ENCODE measurements at regions not wholly inside any gene's neighbourhood (a gene's known extent, or its start where the extent isn't known, plus 50 kb on each side); places are given as distances from the start of the nearest gene placed in this dataset.

GRCh38 chr4:129929984-129930383 is 834.0 kb downstream of the C4orf33 start:
- Mint-ChIP-seq H3K27me3 (ENCODE audit: low read depth) (no peaks in the 10 kb centered on the region), H3K27ac (ENCODE audit: unreplicated experiment) (no peak overlapping the region), H3K36me3 (ENCODE audit: low read depth) (no peaks in the 10 kb centered on the region), H3K4me1 (ENCODE audit: low read depth) (no peaks in the 10 kb centered on the region), H3K9me3 (ENCODE audit: low read depth) (no peaks in the 10 kb centered on the region), H3K4me3 (ENCODE audit: unreplicated experiment) (no peak overlapping the region)
- TF ChIP-seq CTCF (IDR thresholded peaks at IDR 0.05): no peak
- DNase-seq (ENCODE audit: low spot score): no peak

- H3K36me3 Mint-ChIP-seq (ENCODE audit: low read depth): no peaks in the 10 kb centered on the region
- H3K27ac Mint-ChIP-seq (ENCODE audit: unreplicated experiment): no peak overlapping the region
- no peaks in the 10 kb centered on the region for H3K4me1 Mint-ChIP-seq (ENCODE audit: low read depth)
- DNase-seq (ENCODE audit: low spot score): no peak
- no peak for TF ChIP-seq CTCF (IDR thresholded peaks at IDR 0.05)
- H3K27me3 Mint-ChIP-seq (ENCODE audit: low read depth): peaks cover 6% of the 10 kb centered on the region
- H3K4me3 Mint-ChIP-seq (ENCODE audit: unreplicated experiment): no peak overlapping the region
- H3K9me3 Mint-ChIP-seq (ENCODE audit: low read depth): peaks cover 2% of the 10 kb centered on the region
Observed at GRCh38 chr4:129950217-129950616, 854.3 kb downstream of the C4orf33 start.

- Mint-ChIP-seq H3K4me1 (ENCODE audit: low read depth) (no peaks in the 10 kb centered on the region), H3K27me3 (ENCODE audit: low read depth) (no peaks in the 10 kb centered on the region), H3K36me3 (ENCODE audit: low read depth) (no peaks in the 10 kb centered on the region), H3K27ac (ENCODE audit: unreplicated experiment) (no peak overlapping the region), H3K4me3 (ENCODE audit: unreplicated experiment) (no peak overlapping the region), H3K9me3 (ENCODE audit: low read depth) (no peaks in the 10 kb centered on the region)
- DNase-seq (ENCODE audit: low spot score): no peak
- TF ChIP-seq CTCF (IDR thresholded peaks at IDR 0.05): no peak
Observed at GRCh38 chr4:129966175-129966574, 870.2 kb downstream of the C4orf33 start.

GRCh38 chr4:129968366-129968765 is 872.4 kb downstream of the C4orf33 start:
- no peak overlapping the region for H3K4me3 Mint-ChIP-seq (ENCODE audit: unreplicated experiment)
- DNase-seq (ENCODE audit: low spot score): no peak
- no peaks in the 10 kb centered on the region for H3K27me3 Mint-ChIP-seq (ENCODE audit: low read depth)
- H3K36me3 Mint-ChIP-seq (ENCODE audit: low read depth): no peaks in the 10 kb centered on the region
- no peak for TF ChIP-seq CTCF (IDR thresholded peaks at IDR 0.05)
- no peaks in the 10 kb centered on the region for H3K9me3 Mint-ChIP-seq (ENCODE audit: low read depth)
- no peak overlapping the region for H3K27ac Mint-ChIP-seq (ENCODE audit: unreplicated experiment)
- no peaks in the 10 kb centered on the region for H3K4me1 Mint-ChIP-seq (ENCODE audit: low read depth)

- Mint-ChIP-seq H3K9me3 (ENCODE audit: low read depth) (no peaks in the 10 kb centered on the region), H3K4me1 (ENCODE audit: low read depth) (no peaks in the 10 kb centered on the region), H3K27ac (ENCODE audit: unreplicated experiment) (no peak overlapping the region), H3K27me3 (ENCODE audit: low read depth) (no peaks in the 10 kb centered on the region), H3K36me3 (ENCODE audit: low read depth) (no peaks in the 10 kb centered on the region), H3K4me3 (ENCODE audit: unreplicated experiment) (no peak overlapping the region)
- no peak for DNase-seq (ENCODE audit: low spot score)
- TF ChIP-seq CTCF (IDR thresholded peaks at IDR 0.05): no peak
Observed at GRCh38 chr4:129968778-129969177, 872.8 kb downstream of the C4orf33 start.

All from chondrocyte (in vitro differentiated cells).